Fibroblast of pulmonary artery (primary cell): ENCODE measurements at regions not wholly inside any gene's neighbourhood (a gene's known extent, or its start where the extent isn't known, plus 50 kb on each side); places are given as distances from the start of the nearest gene placed in this dataset.

ENCODE experiments used
- DNase-seq: peaks from one replicate; pipeline ENCODE4 v3.0.0-alpha.2; 2010; ENCODE audit warnings: low read depth
- H3K4me3 ChIP-seq: replicated peaks from 2 replicates; pipeline ENCODE4 v1.5.1; 2011; ENCODE audit warnings: low read depth, mild to moderate bottlenecking, control low read depth, low read length, moderate library complexity
- CTCF ChIP-seq: IDR thresholded peaks from 2 replicates; pipeline ENCODE4 v1.5.1; 2011; ENCODE audit warnings: mild to moderate bottlenecking, control low read depth, low read length, inconsistent platforms; ENCODE audit errors: missing control alignments

GRCh38 chr2:41727152-41727551 lies 320.7 kb upstream of the PKDCC start:
- H3K4me3 ChIP-seq, result no peak overlapping the region
- no peak for DNase-seq
- no peak for TF ChIP-seq CTCF

GRCh38 chr2:41727711-41728110 lies 320.1 kb upstream of the PKDCC start:
- no peak for TF ChIP-seq CTCF
- DNase-seq, result no peak
- H3K4me3 ChIP-seq, result no peak overlapping the region

- no peak for DNase-seq
- TF ChIP-seq CTCF, result no peak
- H3K4me3 ChIP-seq, result no peak overlapping the region
Observed at GRCh38 chr2:41728788-41729338, 319.0 kb upstream of the PKDCC start.

- no peak for TF ChIP-seq CTCF
- DNase-seq, result no peak
- no peak overlapping the region for H3K4me3 ChIP-seq
Observed at GRCh38 chr2:41729800-41730364, 317.9 kb upstream of the PKDCC start.

- no peak overlapping the region for H3K4me3 ChIP-seq
- no peak for DNase-seq
- no peak for TF ChIP-seq CTCF
Observed at GRCh38 chr2:41735006-41735405, 312.8 kb upstream of the PKDCC start.

- TF ChIP-seq CTCF, result no peak
- peak; percentile 7 for DNase-seq
Observed at GRCh38 chr2:41735476-41735875, 312.3 kb upstream of the PKDCC start.

GRCh38 chr2:41736105-41736567 lies 311.7 kb upstream of the PKDCC start:
- DNase-seq, result peak; percentile 10
- H3K4me3 ChIP-seq, result no peak overlapping the region
- no peak for TF ChIP-seq CTCF

More at GRCh38 chr2:41735476-41735875, 312.3 kb upstream of the PKDCC start:
- no peak overlapping the region for H3K4me3 ChIP-seq
